ENCODE measurements at regions not wholly inside any gene's neighbourhood (a gene's known extent, or its start where the extent isn't known, plus 50 kb on each side); places are given as distances from the start of the nearest gene placed in this dataset.

DNA sequence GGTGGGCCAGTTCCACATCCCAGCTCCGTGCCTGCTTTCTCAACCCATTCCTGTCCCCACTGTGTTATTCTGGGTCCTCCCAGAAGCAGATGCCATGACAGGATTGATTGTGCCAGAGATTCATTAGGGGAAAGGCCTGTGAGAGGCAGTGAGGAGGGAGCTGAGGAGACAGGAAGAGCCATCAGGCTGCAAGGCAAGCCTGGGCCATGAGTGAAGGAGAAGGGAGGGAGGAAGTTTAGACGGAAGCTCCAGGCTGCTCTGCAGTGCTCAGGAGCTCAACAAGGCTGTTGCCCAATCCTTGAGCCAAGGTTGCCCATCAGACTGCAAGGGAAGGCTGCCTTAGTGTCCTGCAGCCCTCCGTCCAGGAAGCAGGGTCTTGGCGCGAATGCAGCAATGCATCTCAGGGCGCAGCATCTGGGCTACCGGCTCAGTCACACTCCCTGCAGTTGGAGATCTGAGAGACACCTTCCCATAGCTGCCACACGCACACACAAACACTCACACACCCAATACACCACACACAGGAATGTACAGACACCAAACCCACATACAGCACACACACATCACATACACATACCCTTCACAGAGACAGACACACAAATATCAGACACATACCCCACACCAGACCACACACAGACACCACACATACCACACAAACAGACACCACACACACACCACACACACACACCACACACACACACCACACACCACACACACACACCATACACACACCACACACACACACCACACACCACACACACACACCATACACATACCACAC is 139.5 kb upstream of the NDUFV2 start:
- no peak overlapping the region for H3K4me3 Mint-ChIP-seq
- no peak for ATAC-seq (replicated peaks)
- H3K27ac Mint-ChIP-seq = no peak overlapping the region
- peaks cover 11% of the 10 kb centered on the region for H3K27me3 Mint-ChIP-seq
- H3K36me3 Mint-ChIP-seq (ENCODE audit: low read depth) = no peaks in the 10 kb centered on the region
- no peaks in the 10 kb centered on the region for H3K9me3 Mint-ChIP-seq
- H3K4me1 Mint-ChIP-seq = no peaks in the 10 kb centered on the region

DNA sequence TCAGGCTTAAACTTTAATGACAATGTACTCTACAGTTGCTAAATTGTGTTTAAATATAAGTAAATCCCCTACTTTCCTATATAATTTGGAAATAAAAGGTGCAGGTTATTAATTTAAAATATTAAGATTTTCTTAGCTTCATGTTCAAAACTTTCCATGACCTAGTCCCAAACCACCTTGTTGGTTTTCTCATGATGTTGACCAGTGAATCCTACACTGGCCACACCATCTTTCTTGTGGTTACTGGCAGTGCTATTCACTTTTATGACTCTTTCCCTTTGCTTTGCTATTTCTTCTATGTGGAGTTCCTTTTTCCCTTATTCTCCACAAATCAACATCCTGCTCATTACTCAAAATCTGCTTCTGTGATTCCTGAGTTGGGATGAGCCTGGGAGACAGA is 138.6 kb upstream of the NDUFV2 start:
- no peak overlapping the region for H3K4me3 Mint-ChIP-seq
- H3K9me3 Mint-ChIP-seq = no peaks in the 10 kb centered on the region
- H3K27me3 Mint-ChIP-seq = peaks cover 11% of the 10 kb centered on the region
- no peak for ATAC-seq (replicated peaks)
- H3K4me1 Mint-ChIP-seq = no peaks in the 10 kb centered on the region
- no peak overlapping the region for H3K27ac Mint-ChIP-seq
- no peaks in the 10 kb centered on the region for H3K36me3 Mint-ChIP-seq (ENCODE audit: low read depth)

DNA sequence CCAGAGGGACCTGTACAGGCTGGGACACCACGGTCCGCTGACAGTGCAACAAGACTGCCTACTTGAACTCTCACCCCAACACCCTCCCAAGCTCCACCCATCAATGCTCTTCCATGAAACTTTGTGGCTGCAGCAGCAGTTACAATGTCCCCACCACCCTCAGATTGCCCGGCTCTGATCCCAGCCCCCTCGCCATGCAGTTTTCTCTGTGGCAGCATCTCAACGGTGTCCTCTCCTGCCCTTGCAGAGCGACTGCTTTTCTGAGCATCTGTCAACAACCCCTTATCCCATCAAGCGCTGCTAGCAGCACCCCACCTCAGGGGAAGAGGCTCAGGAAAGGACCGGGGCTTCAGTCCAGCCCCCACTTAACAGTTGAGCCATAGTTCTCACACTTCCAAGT is 137.1 kb upstream of the NDUFV2 start:
- Mint-ChIP-seq H3K27ac (no peak overlapping the region), H3K9me3 (no peaks in the 10 kb centered on the region), H3K4me3 (no peak overlapping the region), H3K4me1 (no peaks in the 10 kb centered on the region), H3K27me3 (peaks cover 15% of the 10 kb centered on the region), H3K36me3 (ENCODE audit: low read depth) (no peaks in the 10 kb centered on the region)
- no peak for ATAC-seq (replicated peaks)

DNA sequence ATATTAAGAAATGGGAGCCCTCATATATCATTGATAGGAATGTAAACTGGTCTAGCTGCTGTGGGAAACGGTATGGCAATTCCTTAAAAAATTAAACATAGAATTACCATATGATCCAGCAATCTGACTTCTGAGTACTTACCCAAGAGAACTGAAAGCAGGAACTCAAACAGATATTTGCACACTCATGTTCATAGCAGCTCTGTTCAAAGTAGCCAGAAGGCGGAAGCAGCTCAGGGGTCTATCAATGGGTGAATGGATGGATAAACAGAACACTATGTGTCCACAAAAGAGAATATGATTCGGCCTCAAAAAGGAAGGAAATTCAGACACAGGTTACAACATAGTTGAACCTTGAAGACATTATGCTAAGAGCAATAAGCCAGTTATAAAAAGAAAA is 135.7 kb upstream of the NDUFV2 start:
- Mint-ChIP-seq H3K27me3 (peaks cover 15% of the 10 kb centered on the region), H3K4me1 (no peaks in the 10 kb centered on the region), H3K4me3 (no peak overlapping the region)

DNA sequence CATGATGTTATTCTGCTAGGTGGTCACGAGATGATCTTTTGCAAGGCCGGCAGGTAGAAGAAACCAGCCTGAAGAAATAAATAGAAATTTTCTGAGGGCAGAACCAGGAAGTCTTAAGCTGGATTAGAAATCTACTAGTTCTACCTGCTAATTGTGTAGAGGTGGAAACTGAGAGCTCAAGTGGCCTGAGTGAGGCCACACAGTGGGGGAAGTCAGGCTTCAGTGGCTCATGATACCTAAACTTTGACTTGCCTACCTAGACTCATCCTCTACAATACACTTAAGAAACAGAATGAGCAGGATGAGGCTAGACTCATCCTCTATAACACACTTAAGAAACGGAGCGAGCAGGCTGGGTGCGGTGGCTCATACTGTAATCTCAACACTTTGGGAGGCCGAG is 134.9 kb upstream of the NDUFV2 start:
- Mint-ChIP-seq H3K9me3 (no peaks in the 10 kb centered on the region), H3K27me3 (peaks cover 15% of the 10 kb centered on the region), H3K36me3 (ENCODE audit: low read depth) (no peaks in the 10 kb centered on the region), H3K4me1 (no peaks in the 10 kb centered on the region), H3K27ac (no peak overlapping the region), H3K4me3 (no peak overlapping the region)
- no peak for ATAC-seq (replicated peaks)

More for the DNA sequence above, 135.7 kb upstream of the NDUFV2 start:
- Mint-ChIP-seq H3K9me3 (no peaks in the 10 kb centered on the region), H3K27ac (no peak overlapping the region), H3K36me3 (ENCODE audit: low read depth) (no peaks in the 10 kb centered on the region)
- no peak for ATAC-seq (replicated peaks)

DNA sequence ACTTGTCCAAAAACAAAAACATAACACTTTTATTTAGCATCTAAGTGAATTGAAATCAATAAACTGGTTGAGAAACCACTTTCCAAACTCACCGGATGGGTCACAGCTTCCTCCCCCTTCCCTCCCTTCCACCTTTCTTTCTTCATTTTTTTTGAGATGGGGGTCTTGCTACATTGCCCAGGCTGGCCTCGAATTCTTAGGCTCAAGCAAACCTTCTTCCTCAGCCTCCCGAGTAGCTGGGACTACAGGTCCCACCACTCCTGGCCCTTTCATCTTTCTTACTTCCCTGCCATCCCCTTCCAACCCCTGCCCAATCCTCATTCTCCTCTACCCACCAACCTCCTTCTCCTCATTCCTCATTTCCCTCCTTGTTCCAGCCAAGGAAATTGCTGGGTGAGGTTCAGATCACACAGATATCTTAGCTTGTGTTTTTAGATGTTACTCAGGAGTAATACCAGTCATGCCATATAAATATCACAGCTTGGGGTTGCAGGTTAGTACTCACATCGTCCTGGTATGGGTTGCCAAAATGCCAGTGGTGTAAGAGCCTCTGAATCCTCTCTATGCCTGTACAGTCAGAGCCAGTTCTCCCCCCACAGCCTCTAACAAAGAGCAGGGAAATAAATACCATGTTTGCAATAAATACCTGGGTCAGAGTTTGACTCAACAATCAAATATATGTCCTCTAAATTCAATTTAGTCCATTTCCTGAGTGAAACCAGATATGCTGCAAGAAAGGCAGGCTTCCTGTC is 132.7 kb upstream of the NDUFV2 start:
- peaks cover 19% of the 10 kb centered on the region for H3K27me3 Mint-ChIP-seq
- no peaks in the 10 kb centered on the region for H3K4me1 Mint-ChIP-seq
- H3K9me3 Mint-ChIP-seq = peaks cover 4% of the 10 kb centered on the region
- no peak overlapping the region for H3K27ac Mint-ChIP-seq
- H3K4me3 Mint-ChIP-seq = no peak overlapping the region
- H3K36me3 Mint-ChIP-seq (ENCODE audit: low read depth) = no peaks in the 10 kb centered on the region
- ATAC-seq (replicated peaks) = no peak

DNA sequence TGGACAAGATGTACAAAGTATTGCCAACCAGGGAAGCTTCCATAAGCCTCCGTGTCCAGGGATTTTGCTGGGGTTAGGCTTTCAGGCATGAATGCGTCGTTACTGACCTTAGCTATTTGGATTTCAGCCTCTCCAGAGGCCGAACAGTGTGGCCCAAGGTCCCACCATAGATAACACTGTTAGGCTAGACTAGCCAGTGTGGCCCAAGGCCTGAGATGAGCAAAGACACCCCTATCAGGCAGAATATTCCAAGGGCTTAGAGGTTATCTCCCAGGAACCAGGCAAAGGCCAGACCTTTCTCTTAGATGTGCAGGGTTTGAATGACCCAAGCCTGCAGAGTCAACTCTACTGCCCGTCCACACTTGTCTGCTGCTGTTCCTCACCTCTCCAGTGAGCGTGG is 131.7 kb upstream of the NDUFV2 start:
- H3K27ac Mint-ChIP-seq = no peak overlapping the region
- H3K9me3 Mint-ChIP-seq = peaks cover 4% of the 10 kb centered on the region
- peaks cover 19% of the 10 kb centered on the region for H3K27me3 Mint-ChIP-seq
- no peak overlapping the region for H3K4me3 Mint-ChIP-seq
- H3K4me1 Mint-ChIP-seq = no peaks in the 10 kb centered on the region
- no peaks in the 10 kb centered on the region for H3K36me3 Mint-ChIP-seq (ENCODE audit: low read depth)
- ATAC-seq (replicated peaks) = no peak

DNA sequence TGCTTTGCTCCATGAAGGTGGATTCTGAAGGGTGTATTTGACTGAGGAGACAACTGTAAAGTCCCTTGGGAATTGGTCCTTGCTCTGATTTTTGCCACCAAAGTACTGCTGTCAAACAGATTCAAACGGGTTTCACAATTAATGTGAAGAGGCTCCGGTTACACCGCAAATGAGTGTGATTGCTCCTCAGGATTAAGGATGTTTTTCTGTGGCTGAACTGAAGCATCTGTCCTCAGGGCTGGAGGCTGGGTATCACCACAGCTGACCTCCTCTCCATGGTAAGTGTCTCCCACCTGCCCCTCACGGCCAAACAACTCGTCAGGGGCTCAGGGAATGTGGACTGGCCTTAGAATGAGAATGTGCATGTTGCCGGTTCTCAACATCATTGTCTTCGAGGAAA is 130.4 kb upstream of the NDUFV2 start:
- no peaks in the 10 kb centered on the region for H3K4me1 Mint-ChIP-seq
- ATAC-seq (replicated peaks) = no peak
- no peak overlapping the region for H3K4me3 Mint-ChIP-seq
- H3K36me3 Mint-ChIP-seq (ENCODE audit: low read depth) = no peaks in the 10 kb centered on the region
- H3K27me3 Mint-ChIP-seq = peaks cover 19% of the 10 kb centered on the region
- H3K9me3 Mint-ChIP-seq = peaks cover 4% of the 10 kb centered on the region
- H3K27ac Mint-ChIP-seq = no peak overlapping the region

DNA sequence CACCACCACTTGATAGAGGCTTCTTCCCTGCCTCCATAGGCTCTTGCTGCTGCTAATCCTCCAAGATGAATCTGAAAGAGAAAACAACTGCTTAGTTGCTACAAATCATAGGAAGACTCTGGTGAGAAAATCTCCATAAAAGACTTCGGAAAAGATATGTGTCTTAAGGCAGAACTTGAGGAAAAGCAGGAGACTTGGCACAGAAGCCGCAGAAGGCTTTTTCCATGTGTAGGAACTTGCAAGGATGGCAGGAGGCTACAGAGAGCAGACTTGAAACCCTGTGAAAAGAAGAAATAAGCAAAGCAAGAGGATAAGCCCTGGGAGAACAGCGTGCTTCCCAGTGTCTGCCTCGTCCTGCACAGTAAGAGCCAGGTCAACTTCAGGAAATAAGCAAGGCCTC is 128.2 kb upstream of the NDUFV2 start:
- Mint-ChIP-seq H3K27ac (no peak overlapping the region), H3K4me1 (no peaks in the 10 kb centered on the region), H3K4me3 (no peak overlapping the region), H3K36me3 (ENCODE audit: low read depth) (no peaks in the 10 kb centered on the region), H3K9me3 (peaks cover 4% of the 10 kb centered on the region), H3K27me3 (peaks cover 10% of the 10 kb centered on the region)
- ATAC-seq (replicated peaks) = no peak

DNA sequence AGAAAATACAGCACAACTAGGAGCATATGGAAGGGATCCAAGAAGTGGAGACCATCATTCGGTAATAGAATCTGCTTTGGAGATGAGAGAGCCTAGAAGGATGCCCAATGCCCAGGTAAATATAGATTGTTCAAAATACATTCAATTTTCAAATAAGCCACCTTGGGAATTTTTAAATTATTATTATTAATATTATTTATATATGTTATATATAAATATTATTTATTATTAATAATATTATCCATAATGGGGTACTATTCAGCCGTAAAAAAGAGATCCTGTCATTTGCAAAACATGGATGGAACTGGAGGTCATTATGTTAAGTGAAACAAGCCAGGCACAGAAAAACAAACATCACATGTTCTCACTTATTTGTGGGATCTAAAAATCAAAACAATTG is 127.8 kb upstream of the NDUFV2 start:
- Mint-ChIP-seq H3K27ac (no peak overlapping the region), H3K4me1 (no peaks in the 10 kb centered on the region), H3K36me3 (ENCODE audit: low read depth) (no peaks in the 10 kb centered on the region), H3K27me3 (peaks cover 10% of the 10 kb centered on the region), H3K9me3 (peaks cover 4% of the 10 kb centered on the region), H3K4me3 (no peak overlapping the region)
- ATAC-seq (replicated peaks) = no peak

DNA sequence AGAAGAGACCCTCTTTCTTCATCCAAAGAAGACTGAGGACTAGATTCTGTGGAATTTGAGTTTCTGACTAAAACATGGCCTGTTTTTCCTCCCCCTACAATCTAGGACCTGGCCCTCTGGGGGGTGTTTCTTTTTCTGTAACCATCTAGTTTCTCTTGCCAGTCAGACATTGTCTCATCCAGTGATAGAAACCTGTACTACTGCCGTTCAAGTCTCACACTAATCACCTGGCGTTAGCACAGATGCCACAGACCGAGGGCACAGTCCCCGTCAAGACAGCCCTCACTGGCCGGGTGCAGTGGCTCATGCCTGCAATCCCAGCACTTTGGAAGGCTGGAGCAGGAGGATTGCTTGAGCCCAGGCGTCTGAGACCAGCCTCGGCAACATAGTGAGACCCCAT is 126.9 kb upstream of the NDUFV2 start:
- Mint-ChIP-seq H3K4me3 (no peak overlapping the region), H3K27me3 (peaks cover 6% of the 10 kb centered on the region), H3K27ac (no peak overlapping the region), H3K9me3 (peaks cover 4% of the 10 kb centered on the region), H3K36me3 (ENCODE audit: low read depth) (no peaks in the 10 kb centered on the region), H3K4me1 (no peaks in the 10 kb centered on the region)
- no peak for ATAC-seq (replicated peaks)

DNA sequence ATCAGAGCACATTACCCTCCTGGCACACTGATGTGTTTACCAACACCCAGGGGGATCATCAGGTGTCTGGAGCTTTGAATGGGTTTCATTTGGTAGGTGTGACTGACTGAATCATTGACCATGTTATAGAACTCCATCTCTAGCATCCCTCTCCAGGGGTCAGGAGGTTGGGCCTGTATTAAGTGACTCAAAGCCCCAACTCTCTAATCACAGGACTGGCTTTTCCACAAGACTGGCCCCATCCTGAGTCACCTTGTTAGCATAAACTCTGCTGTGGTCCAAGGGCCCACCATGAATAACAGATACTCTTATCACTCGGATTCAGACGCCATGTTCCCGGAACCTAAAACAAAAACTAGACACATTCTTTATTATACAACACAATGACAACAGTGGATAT is 125.9 kb upstream of the NDUFV2 start:
- H3K27ac Mint-ChIP-seq = no peak overlapping the region
- no peaks in the 10 kb centered on the region for H3K4me1 Mint-ChIP-seq
- H3K27me3 Mint-ChIP-seq = peaks cover 6% of the 10 kb centered on the region
- no peak for ATAC-seq (replicated peaks)
- H3K9me3 Mint-ChIP-seq = peaks cover 4% of the 10 kb centered on the region
- H3K4me3 Mint-ChIP-seq = no peak overlapping the region
- no peaks in the 10 kb centered on the region for H3K36me3 Mint-ChIP-seq (ENCODE audit: low read depth)

DNA sequence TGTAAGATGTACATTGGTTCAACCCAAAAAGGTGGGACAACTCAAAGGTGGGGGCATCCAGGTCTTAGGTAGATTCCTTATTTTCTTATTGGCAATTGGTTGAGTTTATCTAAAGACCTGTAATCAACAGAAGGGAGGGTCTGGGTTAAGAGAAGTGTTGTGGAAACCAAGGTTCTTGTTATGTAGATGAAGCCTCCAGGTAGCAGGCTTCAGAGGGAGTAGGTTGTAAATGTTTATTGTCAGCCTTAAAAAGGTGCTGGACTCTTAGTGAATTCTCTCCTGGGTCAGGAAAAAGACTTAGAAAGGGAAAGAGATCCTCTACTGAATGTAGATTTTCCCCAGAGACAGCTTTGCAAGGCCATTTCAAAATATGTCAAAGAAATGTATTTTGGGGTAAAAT is 125.3 kb upstream of the NDUFV2 start:
- no peak overlapping the region for H3K27ac Mint-ChIP-seq
- H3K36me3 Mint-ChIP-seq (ENCODE audit: low read depth) = no peaks in the 10 kb centered on the region
- no peak for ATAC-seq (replicated peaks)
- peaks cover 4% of the 10 kb centered on the region for H3K9me3 Mint-ChIP-seq
- H3K4me3 Mint-ChIP-seq = no peak overlapping the region
- no peaks in the 10 kb centered on the region for H3K4me1 Mint-ChIP-seq
- peaks cover 6% of the 10 kb centered on the region for H3K27me3 Mint-ChIP-seq

DNA sequence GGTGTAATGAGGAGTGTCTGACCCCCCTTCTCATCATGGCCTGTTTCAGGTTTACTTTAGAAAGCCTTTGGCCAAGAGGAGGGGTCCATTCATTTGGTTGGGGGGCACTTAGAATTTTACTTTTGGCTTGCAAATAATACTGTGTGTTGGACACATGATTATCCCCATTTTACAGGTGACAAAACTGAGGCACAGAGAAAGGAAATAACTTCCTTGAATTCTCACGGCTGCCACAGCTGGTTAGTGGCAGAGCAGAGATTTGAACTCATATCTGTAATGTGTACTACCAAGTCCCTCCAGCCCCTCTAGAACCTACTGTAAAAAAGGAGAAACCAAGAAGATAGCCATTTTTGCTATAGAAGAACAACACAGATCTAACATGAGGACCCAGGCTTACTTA is 124.8 kb upstream of the NDUFV2 start:
- Mint-ChIP-seq H3K4me1 (no peaks in the 10 kb centered on the region), H3K36me3 (ENCODE audit: low read depth) (no peaks in the 10 kb centered on the region), H3K27me3 (peaks cover 5% of the 10 kb centered on the region), H3K9me3 (peaks cover 3% of the 10 kb centered on the region), H3K27ac (no peak overlapping the region), H3K4me3 (no peak overlapping the region)
- ATAC-seq (replicated peaks) = no peak

DNA sequence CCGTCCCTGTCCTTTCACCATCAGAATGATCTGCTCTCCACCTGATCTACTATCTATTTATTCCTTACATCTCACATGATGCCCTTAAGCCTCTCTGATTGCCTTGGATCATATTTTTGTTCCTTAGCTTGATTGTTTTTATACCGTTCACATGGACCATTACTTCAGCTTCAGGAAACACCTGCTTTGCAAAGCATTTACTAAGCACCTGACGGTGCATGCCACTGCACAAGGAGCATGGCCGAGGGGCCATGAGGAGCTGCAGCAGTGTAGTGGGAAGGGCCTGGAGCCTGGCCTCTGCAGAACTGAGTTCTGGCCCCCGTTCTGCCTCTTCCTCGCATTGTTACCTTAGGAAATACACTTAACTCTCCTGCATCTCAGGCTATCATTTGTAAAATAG is 124.1 kb upstream of the NDUFV2 start:
- H3K4me3 Mint-ChIP-seq = no peak overlapping the region
- peak overlapping the region; percentile 9 for H3K27ac Mint-ChIP-seq
- H3K27me3 Mint-ChIP-seq = no peaks in the 10 kb centered on the region
- H3K9me3 Mint-ChIP-seq = no peaks in the 10 kb centered on the region
- no peaks in the 10 kb centered on the region for H3K36me3 Mint-ChIP-seq (ENCODE audit: low read depth)
- H3K4me1 Mint-ChIP-seq = no peaks in the 10 kb centered on the region
- no peak for ATAC-seq (replicated peaks)

Measured in activated T-helper 17 cell treated with anti-CD3 and anti-CD28 coated beads, Interleukin-2, amount 50 U/mL, for 72 hours (primary cell).